Erythroblast (primary cell): ENCODE measurements at regions not wholly inside any gene's neighbourhood (a gene's known extent, or its start where the extent isn't known, plus 50 kb on each side); places are given as distances from the start of the nearest gene placed in this dataset.

Experiments
- GATA1 ChIP-seq: IDR thresholded peaks from 2 replicates; pipeline ENCODE4 v1.6.1; 2011; ENCODE audit warnings: low read depth, mild to moderate bottlenecking, control low read depth, low read length, moderate library complexity
- POLR2A ChIP-seq: IDR thresholded peaks from 2 replicates; pipeline ENCODE4 v1.6.1; 2011; ENCODE audit warnings: mild to moderate bottlenecking, low read length

DNA sequence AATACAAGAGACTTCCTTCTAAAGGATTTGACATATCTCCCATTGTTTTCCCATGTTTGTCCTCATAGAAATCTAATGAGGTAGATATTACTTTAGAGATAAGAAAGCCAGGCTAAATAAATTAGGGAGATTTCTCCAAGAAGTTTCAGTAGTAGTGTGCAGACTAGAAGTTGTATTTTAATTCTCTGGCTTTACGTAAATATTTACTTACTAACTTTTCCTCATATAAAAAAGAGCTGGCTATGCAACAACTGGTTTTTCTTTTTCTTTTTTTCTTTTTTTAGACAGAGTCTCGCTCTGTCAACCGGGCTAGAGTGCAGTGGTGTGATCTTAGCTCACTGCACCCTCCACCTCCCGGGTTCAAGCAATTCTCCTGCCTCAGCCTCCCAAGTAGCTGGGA, 60.6 kb upstream of the ACYP2 start:
- TF ChIP-seq POLR2A (no peak), GATA1 (no peak)
